A549 (cell line): ENCODE measurements at regions not wholly inside any gene's neighbourhood (a gene's known extent, or its start where the extent isn't known, plus 50 kb on each side); places are given as distances from the start of the nearest gene placed in this dataset.

Experiments
- ATAC-seq, 2 experiments: fragments of 200-7000 bp in 1 of 2; fragments of >200 bp in 1 of 2; cut with Nextera tagmentation in 1 of 2; cut with Tn5 transposase in 1 of 2; 3 replicates each; pipeline versions ENCODE4 v1.8.0 to v1.9.1; 2018 to 2020; ENCODE audit warnings: mild to moderate bottlenecking in 1 of 2, moderate library complexity in 1 of 2
- CTCF ChIA-PET: fragments of 300-600 bp; sonication (Branson Sonifier 250); formaldehyde crosslinking; extraction: SDS; loops from one replicate; lab custom pipeline; 2021; ENCODE audit warnings: antibody characterized with exemption, inconsistent platforms; lab: Yijun Ruan, JAX
- POLR2A ChIA-PET: fragments of 350-600 bp; formaldehyde crosslinking; extraction: SDS; loops from one replicate; lab custom pipeline; 2021; ENCODE audit warnings: antibody characterized with exemption, inconsistent platforms; lab: Yijun Ruan, JAX
- DNase-seq, 2 experiments: peaks; one replicate each; pipeline versions ENCODE4 v3.0.0 to v3.0.0-alpha.2; 2011 to 2016; ENCODE audit warnings: low read depth in 1 of 2, low spot score in 1 of 2
- FAIRE-seq: peaks from 2 replicates; lab custom pipeline; 2011; peaks lifted over from hg19 to GRCh38; lab: Jason Lieb, UNC
- H3K27ac ChIP-seq, 2 experiments: fragments of >200 bp; sonication (Bioruptor Twin); formaldehyde crosslinking; 3 replicates each; pipeline ENCODE4 v1.5.1; 2016 to 2017
- H3K4me1 ChIP-seq: fragments of >200 bp; sonication (Bioruptor Twin); formaldehyde crosslinking; 3 replicates; pipeline ENCODE4 v1.6.1; 2016
- H3K4me2 ChIP-seq: fragments of >200 bp; sonication (Bioruptor Twin); formaldehyde crosslinking; 3 replicates; pipeline ENCODE4 v1.6.1; 2016
- H3K4me3 ChIP-seq: fragments of >200 bp; sonication (Bioruptor Twin); formaldehyde crosslinking; 3 replicates; pipeline ENCODE4 v1.5.1; 2016
- H3K9me3 ChIP-seq: fragments of >200 bp; sonication (Bioruptor Twin); formaldehyde crosslinking; 3 replicates; pipeline ENCODE4 v1.6.1; 2016
- CBX8 ChIP-seq: fragments of 200-600 bp; sonication (generic); IDR thresholded peaks from 2 replicates; pipeline ENCODE4 v1.6.1; 2016
- CHD2 ChIP-seq: fragments of 150-350 bp; IDR thresholded peaks from 2 replicates; pipeline ENCODE4 v1.6.1; 2014; ENCODE audit warnings: low read length; ENCODE audit not compliant: partially characterized antibody
- CHD4 ChIP-seq: fragments of 200-600 bp; sonication (generic); IDR thresholded peaks from 2 replicates; pipeline ENCODE4 v1.6.1; 2016; ENCODE audit warnings: antibody characterized with exemption, mild to moderate bottlenecking, borderline replicate concordance
- CTCF ChIP-seq: fragments of >200 bp; sonication (Bioruptor Twin); formaldehyde crosslinking; IDR thresholded peaks from 3 replicates; pipeline ENCODE4 v1.5.1; 2016
- E2F6 ChIP-seq: IDR thresholded peaks from 2 replicates; pipeline ENCODE4 v1.6.1; 2012; ENCODE audit warnings: low read depth, borderline replicate concordance
- EHF ChIP-seq: fragments of 250-450 bp; sonication (Bioruptor Pico); IDR thresholded peaks from 2 replicates; pipeline ENCODE4 v1.5.0; 2020; ENCODE audit warnings: mild to moderate bottlenecking
- ESRRA ChIP-seq: fragments of 150-350 bp; IDR thresholded peaks from 2 replicates; pipeline ENCODE4 v1.6.1; 2014; ENCODE audit warnings: mild to moderate bottlenecking, low read length, borderline replicate concordance
- FOXS1 ChIP-seq: fragments of 250-450 bp; sonication (Bioruptor Pico); IDR thresholded peaks from 2 replicates; pipeline ENCODE4 v1.5.0; 2020; ENCODE audit warnings: mild to moderate bottlenecking, moderate library complexity
- GATA3 ChIP-seq: IDR thresholded peaks from 2 replicates; pipeline ENCODE4 v1.6.1; 2012; ENCODE audit warnings: borderline replicate concordance
- HDAC2 ChIP-seq: fragments of 200-600 bp; sonication (generic); IDR thresholded peaks from 2 replicates; pipeline ENCODE4 v1.6.1; 2016
- HMGXB4 ChIP-seq: fragments of 250-450 bp; sonication (Bioruptor Pico); IDR thresholded peaks from 2 replicates; pipeline ENCODE4 v1.5.0; 2021; ENCODE audit warnings: mild to moderate bottlenecking, moderate library complexity, borderline replicate concordance
- KDM1A ChIP-seq: fragments of 200-600 bp; sonication (generic); IDR thresholded peaks from 2 replicates; pipeline ENCODE4 v1.6.1; 2016; ENCODE audit warnings: low read depth, mild to moderate bottlenecking
- MAFK ChIP-seq: fragments of 450-650 bp; IDR thresholded peaks from 2 replicates; pipeline ENCODE4 v1.6.1; 2014; ENCODE audit not compliant: partially characterized antibody
- MAZ ChIP-seq: fragments of 150-350 bp; IDR thresholded peaks from 2 replicates; pipeline ENCODE4 v1.6.1; 2014; ENCODE audit warnings: antibody characterized with exemption, low read depth, low read length, borderline replicate concordance
- MYC ChIP-seq: IDR thresholded peaks from 2 replicates; pipeline ENCODE4 v1.6.1; 2012; ENCODE audit warnings: mild to moderate bottlenecking, inconsistent platforms, low read length, improper control_type of control experiment, borderline replicate concordance
- NFE2L2 ChIP-seq: fragments of 150-350 bp; conservative IDR thresholded peaks from 2 replicates; pipeline ENCODE4 v1.6.1; 2014; ENCODE audit warnings: low read length
- NPAS2 ChIP-seq: fragments of 250-450 bp; sonication (Bioruptor Pico); IDR thresholded peaks from 2 replicates; pipeline ENCODE4 v1.8.0; 2022; ENCODE audit warnings: mild to moderate bottlenecking, moderate library complexity, borderline replicate concordance
- PHF8 ChIP-seq: fragments of 200-600 bp; sonication (generic); IDR thresholded peaks from 2 replicates; pipeline ENCODE4 v1.6.1; 2016; ENCODE audit warnings: low read depth, mild to moderate bottlenecking, antibody characterized with exemption, moderate library complexity, borderline replicate concordance
- POLR2AphosphoS2 ChIP-seq: conservative IDR thresholded peaks from 2 replicates; pipeline ENCODE4 v1.6.1; 2012; ENCODE audit warnings: low read length, improper control_type of control experiment, inconsistent platforms
- RCOR1 ChIP-seq: fragments of 150-350 bp; IDR thresholded peaks from 2 replicates; pipeline ENCODE4 v1.6.1; 2014; ENCODE audit warnings: antibody characterized with exemption, low read length, low read depth
- SREBF2 ChIP-seq: fragments of 450-650 bp; IDR thresholded peaks from 2 replicates; pipeline ENCODE4 v1.6.1; 2014; ENCODE audit warnings: mild to moderate bottlenecking, moderate library complexity
- USF2 ChIP-seq: fragments of 450-650 bp; IDR thresholded peaks from 2 replicates; pipeline ENCODE4 v1.6.1; 2014; ENCODE audit warnings: antibody characterized with exemption
- ZC3H11A ChIP-seq: fragments of 450-650 bp; IDR thresholded peaks from 2 replicates; pipeline ENCODE4 v1.6.1; 2014; ENCODE audit warnings: antibody characterized with exemption, mild to moderate bottlenecking
- ZFP36 ChIP-seq: fragments of 450-650 bp; IDR thresholded peaks from 2 replicates; pipeline ENCODE4 v1.6.1; 2014; ENCODE audit warnings: borderline replicate concordance; ENCODE audit not compliant: partially characterized antibody
- ZNF302 ChIP-seq: fragments of 250-450 bp; sonication (Bioruptor Pico); IDR thresholded peaks from 2 replicates; pipeline ENCODE4 v1.9.0; 2021; ENCODE audit warnings: inconsistent platforms, mild to moderate bottlenecking, moderate library complexity
- ZSCAN20 ChIP-seq: fragments of 250-450 bp; sonication (Bioruptor Pico); IDR thresholded peaks from 2 replicates; pipeline ENCODE4 v1.8.0; 2022; ENCODE audit warnings: mild to moderate bottlenecking, moderate library complexity
- WGBS: methylation state at CpG from one replicate; pipeline ENCODE4 v1.1.6; 2017; ENCODE audit errors: missing lambda C conversion rate; 5-methylcytosine and 5-hydroxymethylcytosine counted together

- Histone ChIP-seq H3K27ac (no peak overlapping the region), H3K4me1 (no peaks in the 10 kb centered on the region)
- 81% methylated on average over 2 of the region's 2 CpGs for WGBS
- no peak for FAIRE-seq
- TF ChIP-seq CHD4 (no peak), RCOR1 (no peak)
- TF ChIP-seq, all 56 proteins: peak for 0
- no peak for ATAC-seq
- POLR2A ChIA-PET, result no interaction called here
- no peak overlapping the region for H3K4me3 ChIP-seq
- no peak for DNase-seq
- no peak overlapping the region for H3K4me2 ChIP-seq
- H3K9me3 ChIP-seq, result peaks cover 5% of the 10 kb centered on the region; the same call in 1 of the 3 replicates
- CTCF ChIA-PET, result no interaction called here
Observed at GRCh38 chr13:65959305-65959704, 1270.8 kb downstream of the PCDH9 start.

- ATAC-seq (no peak), FAIRE-seq (no peak), DNase-seq (peak in 1 of 2 experiments; percentile 12)
- Histone ChIP-seq H3K27ac (no peak overlapping the region), H3K9me3 (no peaks in the 10 kb centered on the region), H3K4me3 (no peak overlapping the region), H3K4me1 (no peaks in the 10 kb centered on the region), H3K4me2 (no peak overlapping the region)
- CTCF ChIA-PET, result interaction anchor here (0.8 to 1.0 kb wide), 2 partner anchors 11 to 20 kb away, joined by 3 read pairs; no protein-coding TSS in a partner anchor
- TF ChIP-seq NFE2L2 (no peak), KDM1A (no peak), SREBF2 (no peak), E2F6 (no peak), HMGXB4 (no peak), MAZ (no peak), EHF (CRISPR knock-in tag) (no peak), USF2 (no peak), FOXS1 (CRISPR knock-in tag) (no peak), MAFK (no peak), ZC3H11A (no peak), CHD4 (no peak), CBX8 (no peak)
- POLR2A ChIA-PET, result no interaction called here
- 65% methylated on average over 4 of the region's 4 CpGs for WGBS
Observed at GRCh38 chr13:65946387-65946786, 1283.7 kb downstream of the PCDH9 start.

- no peak overlapping the region for H3K4me3 ChIP-seq
- DNase-seq (no peak), FAIRE-seq (no peak), ATAC-seq (no peak)
- H3K4me1 ChIP-seq, result no peaks in the 10 kb centered on the region
- no peaks in the 10 kb centered on the region for H3K9me3 ChIP-seq
- CTCF ChIA-PET, result no interaction called here
- POLR2A ChIA-PET, result no interaction called here
- H3K4me2 ChIP-seq, result no peak overlapping the region
- WGBS, result 65% methylated on average over 3 of the region's 3 CpGs
- no peak for TF ChIP-seq USF2
- no peak for TF ChIP-seq CTCF
- no peak for TF ChIP-seq EHF (CRISPR knock-in tag)
- no peak for TF ChIP-seq NPAS2 (CRISPR knock-in tag)
- no peak for TF ChIP-seq MYC
- no peak for TF ChIP-seq CHD4
- no peak for TF ChIP-seq SREBF2
- TF ChIP-seq GATA3, result no peak
- no peak for TF ChIP-seq ZNF302 (CRISPR knock-in tag)
- TF ChIP-seq ESRRA, result no peak
- TF ChIP-seq KDM1A, result no peak
- no peak for TF ChIP-seq HDAC2
- TF ChIP-seq CBX8, result no peak
- no peak for TF ChIP-seq PHF8
- no peak for TF ChIP-seq CHD2
- TF ChIP-seq ZSCAN20 (CRISPR knock-in tag), result no peak
- no peak for TF ChIP-seq ZFP36
- TF ChIP-seq POLR2AphosphoS2, result no peak
- H3K27ac ChIP-seq, result no peak overlapping the region
Observed at GRCh38 chr13:65943708-65944107, 1286.4 kb downstream of the PCDH9 start.
